ENCODE measurements at regions not wholly inside any gene's neighbourhood (a gene's known extent, or its start where the extent isn't known, plus 50 kb on each side); places are given as distances from the start of the nearest gene placed in this dataset.

- intact Hi-C loops (cut with micrococcal nuclease): no loop called here
- no peak for DNase-seq
- no peak for ATAC-seq
Observed at GRCh38 chr2:147530033-147530432, 314.8 kb upstream of the ACVR2A start.

- intact Hi-C loops (cut with micrococcal nuclease): no loop called here
- DNase-seq (no peak), ATAC-seq (no peak)
Observed at GRCh38 chr2:147525819-147526489, 318.9 kb upstream of the ACVR2A start.

GRCh38 chr2:147524912-147525311 lies 319.9 kb upstream of the ACVR2A start:
- DNase-seq: no peak
- no peak for ATAC-seq
- intact Hi-C loops (cut with micrococcal nuclease): no loop called here

- ATAC-seq (no peak), DNase-seq (no peak)
- intact Hi-C loops (cut with micrococcal nuclease): no loop called here
Observed at GRCh38 chr2:147523415-147523814, 321.4 kb upstream of the ACVR2A start.

- DNase-seq (no peak), ATAC-seq (no peak)
- intact Hi-C loops (cut with micrococcal nuclease): no loop called here
Observed at GRCh38 chr2:147521936-147522335, 322.9 kb upstream of the ACVR2A start.

- ATAC-seq: no peak
- DNase-seq: no peak
- intact Hi-C loops (cut with micrococcal nuclease): no loop called here
Observed at GRCh38 chr2:147520817-147521216, 324.0 kb upstream of the ACVR2A start.

GRCh38 chr2:147519178-147519577 lies 325.7 kb upstream of the ACVR2A start:
- intact Hi-C loops (cut with micrococcal nuclease): no loop called here
- DNase-seq: no peak
- no peak for ATAC-seq

- intact Hi-C loops (cut with micrococcal nuclease): no loop called here
- no peak for ATAC-seq
- DNase-seq: no peak
Observed at GRCh38 chr2:147515213-147515612, 329.6 kb upstream of the ACVR2A start.

GRCh38 chr2:147512206-147512605 lies 332.6 kb upstream of the ACVR2A start:
- DNase-seq: no peak
- no peak for ATAC-seq
- intact Hi-C loops (cut with micrococcal nuclease): no loop called here

- ATAC-seq: peak; percentile 92
- peak; percentile 58 for DNase-seq
- intact Hi-C loops (cut with micrococcal nuclease): no loop called here
Observed at GRCh38 chr2:147511491-147511948, 333.3 kb upstream of the ACVR2A start.

- intact Hi-C loops (cut with micrococcal nuclease): no loop called here
- no peak for ATAC-seq
- DNase-seq: no peak
Observed at GRCh38 chr2:147509821-147510220, 335.0 kb upstream of the ACVR2A start.

GRCh38 chr2:147506889-147507288 lies 337.9 kb upstream of the ACVR2A start:
- no peak for ATAC-seq
- DNase-seq: peak; percentile 28
- intact Hi-C loops (cut with micrococcal nuclease): no loop called here

- intact Hi-C loops (cut with micrococcal nuclease): no loop called here
- DNase-seq (no peak), ATAC-seq (no peak)
Observed at GRCh38 chr2:147502711-147503290, 342.0 kb upstream of the ACVR2A start.

GRCh38 chr2:147501968-147502367 lies 342.9 kb upstream of the ACVR2A start:
- DNase-seq (no peak), ATAC-seq (no peak)
- intact Hi-C loops (cut with micrococcal nuclease): no loop called here

GRCh38 chr2:147500819-147501395 lies 343.9 kb upstream of the ACVR2A start:
- no peak for ATAC-seq
- intact Hi-C loops (cut with micrococcal nuclease): no loop called here
- no peak for DNase-seq

- ATAC-seq: no peak
- intact Hi-C loops (cut with micrococcal nuclease): no loop called here
Observed at GRCh38 chr2:147500229-147500628, 344.6 kb upstream of the ACVR2A start.

GRCh38 chr2:147499785-147500184 lies 345.0 kb upstream of the ACVR2A start:
- intact Hi-C loops (cut with micrococcal nuclease): no loop called here
- DNase-seq (no peak), ATAC-seq (no peak)

More at GRCh38 chr2:147500229-147500628, 344.6 kb upstream of the ACVR2A start:
- no peak for DNase-seq

GRCh38 chr2:147495734-147496133 lies 349.1 kb upstream of the ACVR2A start:
- ATAC-seq (no peak), DNase-seq (no peak)
- intact Hi-C loops (cut with micrococcal nuclease): no loop called here

- intact Hi-C loops (cut with micrococcal nuclease): no loop called here
- no peak for DNase-seq
- ATAC-seq: no peak
Observed at GRCh38 chr2:147492471-147492870, 352.4 kb upstream of the ACVR2A start.

- ATAC-seq (no peak), DNase-seq (no peak)
- intact Hi-C loops (cut with micrococcal nuclease): no loop called here
Observed at GRCh38 chr2:147491506-147491905, 353.3 kb upstream of the ACVR2A start.

Data from left ventricle myocardium superior (tissue), 1 donor.